ENCODE measurements at regions not wholly inside any gene's neighbourhood (a gene's known extent, or its start where the extent isn't known, plus 50 kb on each side); places are given as distances from the start of the nearest gene placed in this dataset.

DNA sequence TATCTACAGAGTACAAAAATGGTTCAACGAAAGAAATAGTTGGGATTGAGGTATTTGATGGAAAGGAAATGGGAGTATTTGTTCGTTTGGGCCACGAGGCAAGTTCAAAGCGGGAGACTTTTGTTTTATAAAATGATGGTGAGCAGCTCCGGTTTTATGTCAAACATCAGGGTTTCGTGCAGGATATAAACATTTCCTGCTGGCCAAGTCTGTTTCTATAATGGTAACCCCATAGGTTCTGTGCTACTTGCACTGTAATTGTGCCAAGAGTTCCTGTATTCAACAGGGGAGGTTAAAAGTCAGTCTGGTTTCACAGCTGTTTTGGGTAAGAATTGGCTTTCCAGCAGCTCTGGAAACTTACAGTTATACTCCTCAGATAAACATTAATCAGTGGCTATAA is 290.3 kb upstream of the NRIP1 start:
- TF ChIP-seq ZFP3 (CRISPR knock-in tag; IDR thresholded peaks at IDR 0.05) (no peak), GLIS3 (CRISPR knock-in tag; IDR thresholded peaks at IDR 0.05) (no peak), BACH2 (CRISPR knock-in tag; IDR thresholded peaks at IDR 0.05; ENCODE audit: borderline replicate concordance) (no peak), ARNTL (CRISPR knock-in tag; IDR thresholded peaks at IDR 0.05; ENCODE audit: borderline replicate concordance, low read depth) (no peak), TCF4 (CRISPR knock-in tag; IDR thresholded peaks at IDR 0.05; ENCODE audit: borderline replicate concordance) (no peak), ZNF70 (CRISPR knock-in tag; IDR thresholded peaks at IDR 0.05) (no peak), ZNF8 (CRISPR knock-in tag; IDR thresholded peaks at IDR 0.05) (no peak), ISL1 (CRISPR knock-in tag; IDR thresholded peaks at IDR 0.05) (no peak), OSR1 (CRISPR knock-in tag; IDR thresholded peaks at IDR 0.05) (no peak), ZNF565 (CRISPR knock-in tag; conservative IDR thresholded peaks at IDR 0.05; ENCODE audit: low read depth) (no peak), SNAI2 (CRISPR knock-in tag; IDR thresholded peaks at IDR 0.05) (no peak)
- TF ChIP-seq, protein P1, sequence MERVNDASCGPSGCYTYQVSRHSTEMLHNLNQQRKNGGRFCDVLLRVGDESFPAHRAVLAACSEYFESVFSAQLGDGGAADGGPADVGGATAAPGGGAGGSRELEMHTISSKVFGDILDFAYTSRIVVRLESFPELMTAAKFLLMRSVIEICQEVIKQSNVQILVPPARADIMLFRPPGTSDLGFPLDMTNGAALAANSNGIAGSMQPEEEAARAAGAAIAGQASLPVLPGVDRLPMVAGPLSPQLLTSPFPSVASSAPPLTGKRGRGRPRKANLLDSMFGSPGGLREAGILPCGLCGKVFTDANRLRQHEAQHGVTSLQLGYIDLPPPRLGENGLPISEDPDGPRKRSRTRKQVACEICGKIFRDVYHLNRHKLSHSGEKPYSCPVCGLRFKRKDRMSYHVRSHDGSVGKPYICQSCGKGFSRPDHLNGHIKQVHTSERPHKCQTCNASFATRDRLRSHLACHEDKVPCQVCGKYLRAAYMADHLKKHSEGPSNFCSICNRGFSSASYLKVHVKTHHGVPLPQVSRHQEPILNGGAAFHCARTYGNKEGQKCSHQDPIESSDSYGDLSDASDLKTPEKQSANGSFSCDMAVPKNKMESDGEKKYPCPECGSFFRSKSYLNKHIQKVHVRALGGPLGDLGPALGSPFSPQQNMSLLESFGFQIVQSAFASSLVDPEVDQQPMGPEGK (CRISPR knock-in tag; IDR thresholded peaks at IDR 0.05; ENCODE audit: borderline replicate concordance): no peak
- TF ChIP-seq, protein P2, sequence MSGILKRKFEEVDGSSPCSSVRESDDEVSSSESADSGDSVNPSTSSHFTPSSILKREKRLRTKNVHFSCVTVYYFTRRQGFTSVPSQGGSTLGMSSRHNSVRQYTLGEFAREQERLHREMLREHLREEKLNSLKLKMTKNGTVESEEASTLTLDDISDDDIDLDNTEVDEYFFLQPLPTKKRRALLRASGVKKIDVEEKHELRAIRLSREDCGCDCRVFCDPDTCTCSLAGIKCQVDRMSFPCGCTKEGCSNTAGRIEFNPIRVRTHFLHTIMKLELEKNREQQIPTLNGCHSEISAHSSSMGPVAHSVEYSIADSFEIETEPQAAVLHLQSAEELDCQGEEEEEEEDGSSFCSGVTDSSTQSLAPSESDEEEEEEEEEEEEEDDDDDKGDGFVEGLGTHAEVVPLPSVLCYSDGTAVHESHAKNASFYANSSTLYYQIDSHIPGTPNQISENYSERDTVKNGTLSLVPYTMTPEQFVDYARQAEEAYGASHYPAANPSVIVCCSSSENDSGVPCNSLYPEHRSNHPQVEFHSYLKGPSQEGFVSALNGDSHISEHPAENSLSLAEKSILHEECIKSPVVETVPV (CRISPR knock-in tag; IDR thresholded peaks at IDR 0.05): no peak
- TF ChIP-seq, protein P3, sequence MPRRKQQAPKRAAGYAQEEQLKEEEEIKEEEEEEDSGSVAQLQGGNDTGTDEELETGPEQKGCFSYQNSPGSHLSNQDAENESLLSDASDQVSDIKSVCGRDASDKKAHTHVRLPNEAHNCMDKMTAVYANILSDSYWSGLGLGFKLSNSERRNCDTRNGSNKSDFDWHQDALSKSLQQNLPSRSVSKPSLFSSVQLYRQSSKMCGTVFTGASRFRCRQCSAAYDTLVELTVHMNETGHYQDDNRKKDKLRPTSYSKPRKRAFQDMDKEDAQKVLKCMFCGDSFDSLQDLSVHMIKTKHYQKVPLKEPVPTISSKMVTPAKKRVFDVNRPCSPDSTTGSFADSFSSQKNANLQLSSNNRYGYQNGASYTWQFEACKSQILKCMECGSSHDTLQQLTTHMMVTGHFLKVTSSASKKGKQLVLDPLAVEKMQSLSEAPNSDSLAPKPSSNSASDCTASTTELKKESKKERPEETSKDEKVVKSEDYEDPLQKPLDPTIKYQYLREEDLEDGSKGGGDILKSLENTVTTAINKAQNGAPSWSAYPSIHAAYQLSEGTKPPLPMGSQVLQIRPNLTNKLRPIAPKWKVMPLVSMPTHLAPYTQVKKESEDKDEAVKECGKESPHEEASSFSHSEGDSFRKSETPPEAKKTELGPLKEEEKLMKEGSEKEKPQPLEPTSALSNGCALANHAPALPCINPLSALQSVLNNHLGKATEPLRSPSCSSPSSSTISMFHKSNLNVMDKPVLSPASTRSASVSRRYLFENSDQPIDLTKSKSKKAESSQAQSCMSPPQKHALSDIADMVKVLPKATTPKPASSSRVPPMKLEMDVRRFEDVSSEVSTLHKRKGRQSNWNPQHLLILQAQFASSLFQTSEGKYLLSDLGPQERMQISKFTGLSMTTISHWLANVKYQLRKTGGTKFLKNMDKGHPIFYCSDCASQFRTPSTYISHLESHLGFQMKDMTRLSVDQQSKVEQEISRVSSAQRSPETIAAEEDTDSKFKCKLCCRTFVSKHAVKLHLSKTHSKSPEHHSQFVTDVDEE (CRISPR knock-in tag; IDR thresholded peaks at IDR 0.05): no peak

Data from SK-N-SH treated with all-trans-retinoic acid at 6 μM for 48 hours (cell line).